MM.1S (cell line): ENCODE measurements at regions not wholly inside any gene's neighbourhood (a gene's known extent, or its start where the extent isn't known, plus 50 kb on each side); places are given as distances from the start of the nearest gene placed in this dataset.

Experiments
- DNase-seq: peaks from one replicate; pipeline ENCODE4 v3.0.0-alpha.2; 2015
- H2AFZ ChIP-seq: fragments of 300-600 bp; sonication (generic); 2 replicates; pipeline ENCODE4 v1.6.0; 2016; ENCODE audit warnings: antibody characterized with exemption, low read length
- H3F3A ChIP-seq: fragments of 300-600 bp; sonication (generic); 2 replicates; pipeline ENCODE4 v1.6.1; 2016; ENCODE audit warnings: mild to moderate bottlenecking, antibody characterized with exemption, low read length, moderate library complexity, mixed read lengths; ENCODE audit not compliant: insufficient read depth
- H3K27ac ChIP-seq: fragments of 300-600 bp; sonication (generic); 2 replicates; pipeline ENCODE4 v1.5.1; 2016; ENCODE audit warnings: mild to moderate bottlenecking, low read length
- H3K27me3 ChIP-seq: fragments of 300-600 bp; sonication (generic); replicated peaks from 2 replicates; pipeline ENCODE4 v1.6.0; 2016; ENCODE audit warnings: low read length; ENCODE audit not compliant: insufficient read depth
- H3K36me3 ChIP-seq: fragments of 300-600 bp; sonication (generic); replicated peaks from 2 replicates; pipeline ENCODE4 v1.6.1; 2016; ENCODE audit warnings: mild to moderate bottlenecking, low read length, mixed read lengths; ENCODE audit not compliant: insufficient read depth
- H3K4me1 ChIP-seq: fragments of 300-600 bp; sonication (generic); 2 replicates; pipeline ENCODE4 v1.6.1; 2016; ENCODE audit warnings: low read length, mixed read lengths
- H3K4me2 ChIP-seq: fragments of 300-600 bp; sonication (generic); 2 replicates; pipeline ENCODE4 v1.6.0; 2016; ENCODE audit warnings: low read depth, low read length
- H3K4me3 ChIP-seq: fragments of 300-600 bp; sonication (generic); 2 replicates; pipeline ENCODE4 v1.5.1; 2016; ENCODE audit warnings: low read length, mixed read lengths
- H3K79me2 ChIP-seq: fragments of 300-600 bp; sonication (generic); 2 replicates; pipeline ENCODE4 v1.6.1; 2016; ENCODE audit warnings: mixed run types, low read length, mixed read lengths
- H3K9ac ChIP-seq: fragments of 300-600 bp; sonication (generic); 2 replicates; pipeline ENCODE4 v1.6.1; 2016; ENCODE audit warnings: low read length, mixed read lengths
- H3K9me2 ChIP-seq: fragments of 300-600 bp; sonication (generic); replicated peaks from 2 replicates; pipeline ENCODE4 v1.6.1; 2016; ENCODE audit warnings: mild to moderate bottlenecking, low read length, mixed read lengths; ENCODE audit not compliant: insufficient read depth
- H3K9me3 ChIP-seq: fragments of 300-600 bp; sonication (generic); replicated peaks from 2 replicates; pipeline ENCODE4 v1.6.1; 2016; ENCODE audit warnings: mild to moderate bottlenecking, low read length, mixed read lengths; ENCODE audit not compliant: insufficient read depth
- H4K20me1 ChIP-seq: fragments of 300-600 bp; sonication (generic); 2 replicates; pipeline ENCODE4 v1.6.1; 2016; ENCODE audit warnings: mild to moderate bottlenecking, low read length, moderate library complexity, mixed read lengths; ENCODE audit not compliant: insufficient read depth
- EZH2 ChIP-seq: fragments of 300-600 bp; sonication (generic); optimal IDR thresholded peaks from 2 replicates; pipeline ENCODE3; 2017; ENCODE audit warnings: low read depth, mild to moderate bottlenecking, antibody characterized with exemption, low read length, mixed read lengths
- EZH2phosphoT487 ChIP-seq: fragments of 300-600 bp; sonication (generic); IDR thresholded peaks from 2 replicates; pipeline ENCODE4 v1.6.1; 2018; ENCODE audit warnings: antibody characterized with exemption, low read length
- TF ChIP-seq, protein P1 (sequence below): fragments of 300-600 bp; sonication (generic); IDR thresholded peaks from 2 replicates; pipeline ENCODE4 v1.5.1; 2016; ENCODE audit warnings: antibody characterized with exemption, low read length, mixed read lengths

- Histone ChIP-seq H3K4me2 (no peak overlapping the region), H3K4me1 (no peaks in the 10 kb centered on the region), H3K9me2 (no peaks in the 10 kb centered on the region), H4K20me1 (no peaks in the 10 kb centered on the region), H3K9me3 (no peaks in the 10 kb centered on the region), H3F3A (no peaks in the 10 kb centered on the region), H3K4me3 (no peak overlapping the region), H2AFZ (no peak overlapping the region), H3K27me3 (no peaks in the 10 kb centered on the region), H3K79me2 (no peaks in the 10 kb centered on the region), H3K27ac (no peak overlapping the region), H3K9ac (no peak overlapping the region), H3K36me3 (no peaks in the 10 kb centered on the region)
- TF ChIP-seq EZH2phosphoT487 (no peak), EZH2 (no peak)
- TF ChIP-seq, protein P1, sequence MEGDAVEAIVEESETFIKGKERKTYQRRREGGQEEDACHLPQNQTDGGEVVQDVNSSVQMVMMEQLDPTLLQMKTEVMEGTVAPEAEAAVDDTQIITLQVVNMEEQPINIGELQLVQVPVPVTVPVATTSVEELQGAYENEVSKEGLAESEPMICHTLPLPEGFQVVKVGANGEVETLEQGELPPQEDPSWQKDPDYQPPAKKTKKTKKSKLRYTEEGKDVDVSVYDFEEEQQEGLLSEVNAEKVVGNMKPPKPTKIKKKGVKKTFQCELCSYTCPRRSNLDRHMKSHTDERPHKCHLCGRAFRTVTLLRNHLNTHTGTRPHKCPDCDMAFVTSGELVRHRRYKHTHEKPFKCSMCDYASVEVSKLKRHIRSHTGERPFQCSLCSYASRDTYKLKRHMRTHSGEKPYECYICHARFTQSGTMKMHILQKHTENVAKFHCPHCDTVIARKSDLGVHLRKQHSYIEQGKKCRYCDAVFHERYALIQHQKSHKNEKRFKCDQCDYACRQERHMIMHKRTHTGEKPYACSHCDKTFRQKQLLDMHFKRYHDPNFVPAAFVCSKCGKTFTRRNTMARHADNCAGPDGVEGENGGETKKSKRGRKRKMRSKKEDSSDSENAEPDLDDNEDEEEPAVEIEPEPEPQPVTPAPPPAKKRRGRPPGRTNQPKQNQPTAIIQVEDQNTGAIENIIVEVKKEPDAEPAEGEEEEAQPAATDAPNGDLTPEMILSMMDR = no peak
- no peak for DNase-seq
These were observed 1281.9 kb upstream of the PIK3C3 start for GRCh38 chr18:40673150-40673549.

- TF ChIP-seq, protein P1 = no peak
- TF ChIP-seq EZH2 (no peak), EZH2phosphoT487 (no peak)
- no peaks in the 10 kb centered on the region for H3K27me3 ChIP-seq
- H3K27ac ChIP-seq = no peak overlapping the region
- no peaks in the 10 kb centered on the region for H3F3A ChIP-seq
- H3K9me2 ChIP-seq = no peaks in the 10 kb centered on the region
- H4K20me1 ChIP-seq = no peaks in the 10 kb centered on the region
- H3K9me3 ChIP-seq = no peaks in the 10 kb centered on the region
- H3K4me2 ChIP-seq = no peak overlapping the region
- H3K4me3 ChIP-seq = no peak overlapping the region
- no peak overlapping the region for H3K9ac ChIP-seq
- H2AFZ ChIP-seq = no peak overlapping the region
- no peak for DNase-seq
- no peaks in the 10 kb centered on the region for H3K4me1 ChIP-seq
- H3K36me3 ChIP-seq = no peaks in the 10 kb centered on the region
- H3K79me2 ChIP-seq = no peaks in the 10 kb centered on the region
These were observed 1282.4 kb upstream of the PIK3C3 start for GRCh38 chr18:40672590-40672989.

- Histone ChIP-seq H3K9me2 (no peaks in the 10 kb centered on the region), H3K27ac (no peak overlapping the region), H3K27me3 (no peaks in the 10 kb centered on the region), H3K4me1 (no peaks in the 10 kb centered on the region), H2AFZ (no peak overlapping the region), H3K36me3 (no peaks in the 10 kb centered on the region), H3K9me3 (no peaks in the 10 kb centered on the region), H3K4me3 (no peak overlapping the region), H3K9ac (no peak overlapping the region), H3K79me2 (no peaks in the 10 kb centered on the region), H4K20me1 (no peaks in the 10 kb centered on the region), H3K4me2 (no peak overlapping the region), H3F3A (no peaks in the 10 kb centered on the region)
- DNase-seq = no peak
- no peak for TF ChIP-seq EZH2phosphoT487
- TF ChIP-seq EZH2 = no peak
- TF ChIP-seq, protein P1 = no peak
These were observed 1284.2 kb upstream of the PIK3C3 start for GRCh38 chr18:40670668-40671375.
